ENCODE measurements at regions not wholly inside any gene's neighbourhood (a gene's known extent, or its start where the extent isn't known, plus 50 kb on each side); places are given as distances from the start of the nearest gene placed in this dataset.

DNA sequence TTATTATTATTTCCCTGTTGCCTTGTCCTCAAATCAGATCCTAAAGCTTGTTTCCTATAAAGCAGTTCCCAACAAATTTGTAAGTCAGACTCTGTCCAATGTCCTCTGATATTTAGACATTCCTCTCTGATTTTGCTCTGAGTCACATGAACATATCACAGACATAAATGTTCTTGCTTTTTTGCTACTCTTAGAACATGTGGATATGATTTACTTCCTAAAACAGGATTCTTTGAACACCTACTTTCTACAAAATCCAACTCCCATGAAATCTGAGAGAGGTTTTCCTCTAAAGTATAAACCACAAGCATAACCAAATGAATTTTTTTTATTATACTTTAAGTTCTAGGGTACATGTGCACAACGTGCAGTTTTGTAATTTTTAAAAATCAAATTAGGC, 181.3 kb upstream of the SLC38A2 start:
- intact Hi-C loops (cut with micrococcal nuclease), result loop anchor here (2.0 to 10.0 kb wide), 6 partner anchors 62 to 381 kb away; partner anchors contain the start of gene SLC38A1
- POLR2A ChIA-PET, result interaction anchor here (0.7 to 1.9 kb wide), 9 partner anchors 32 to 190 kb away, joined by 3 to 11 read pairs (median 3); no protein-coding TSS in a partner anchor
- DNase-seq (ENCODE audit: low read depth, low spot score) (no peak), ATAC-seq (no peak)
- H3K27ac ChIP-seq (ENCODE audit: low read depth, low read length), result peak overlapping the region; percentile 91
- H4K20me1 ChIP-seq (ENCODE audit: insufficient read depth), result no peaks in the 10 kb centered on the region
- no peak overlapping the region for H2AFZ ChIP-seq (ENCODE audit: low read depth, low read length, poor library complexity, severe bottlenecking)
- no peak for TF ChIP-seq EZH2 (IDR thresholded peaks at IDR 0.05)
- no peak for TF ChIP-seq RAD21 (IDR thresholded peaks at IDR 0.05; ENCODE audit: low read depth)
- TF ChIP-seq EZH2phosphoT487 (IDR thresholded peaks at IDR 0.05; ENCODE audit: borderline replicate concordance), result no peak
- no peak for TF ChIP-seq CEBPB (IDR thresholded peaks at IDR 0.05; ENCODE audit: low read depth)
- TF ChIP-seq SP1 (IDR thresholded peaks at IDR 0.05; ENCODE audit: low read depth), result no peak
- TF ChIP-seq, protein P1, sequence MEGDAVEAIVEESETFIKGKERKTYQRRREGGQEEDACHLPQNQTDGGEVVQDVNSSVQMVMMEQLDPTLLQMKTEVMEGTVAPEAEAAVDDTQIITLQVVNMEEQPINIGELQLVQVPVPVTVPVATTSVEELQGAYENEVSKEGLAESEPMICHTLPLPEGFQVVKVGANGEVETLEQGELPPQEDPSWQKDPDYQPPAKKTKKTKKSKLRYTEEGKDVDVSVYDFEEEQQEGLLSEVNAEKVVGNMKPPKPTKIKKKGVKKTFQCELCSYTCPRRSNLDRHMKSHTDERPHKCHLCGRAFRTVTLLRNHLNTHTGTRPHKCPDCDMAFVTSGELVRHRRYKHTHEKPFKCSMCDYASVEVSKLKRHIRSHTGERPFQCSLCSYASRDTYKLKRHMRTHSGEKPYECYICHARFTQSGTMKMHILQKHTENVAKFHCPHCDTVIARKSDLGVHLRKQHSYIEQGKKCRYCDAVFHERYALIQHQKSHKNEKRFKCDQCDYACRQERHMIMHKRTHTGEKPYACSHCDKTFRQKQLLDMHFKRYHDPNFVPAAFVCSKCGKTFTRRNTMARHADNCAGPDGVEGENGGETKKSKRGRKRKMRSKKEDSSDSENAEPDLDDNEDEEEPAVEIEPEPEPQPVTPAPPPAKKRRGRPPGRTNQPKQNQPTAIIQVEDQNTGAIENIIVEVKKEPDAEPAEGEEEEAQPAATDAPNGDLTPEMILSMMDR (IDR thresholded peaks at IDR 0.05 in 2 of 3, conservative IDR thresholded peaks at IDR 0.05 in 1 of 3; ENCODE audit: borderline replicate concordance in 1 of 3, insufficient read depth in 1 of 3, low read depth in 2 of 3, low read length in 2 of 3), result no peak
- no peak for TF ChIP-seq POLR2AphosphoS5 (IDR thresholded peaks at IDR 0.05; ENCODE audit: low read depth, low read length)
- no peak for TF ChIP-seq ELF1 (IDR thresholded peaks at IDR 0.05; ENCODE audit: borderline replicate concordance, low read depth)
- no peak for TF ChIP-seq ZNF274 (IDR thresholded peaks at IDR 0.05; ENCODE audit: low read depth, low read length)
- no peak for TF ChIP-seq ZFX (IDR thresholded peaks at IDR 0.05)
- TF ChIP-seq JUND (IDR thresholded peaks at IDR 0.05), result no peak
- no peak for TF ChIP-seq SIN3A (IDR thresholded peaks at IDR 0.05; ENCODE audit: low read depth)
- no peak for TF ChIP-seq EGR1 (IDR thresholded peaks at IDR 0.05; ENCODE audit: low read depth)
- no peak for TF ChIP-seq FOSL1 (IDR thresholded peaks at IDR 0.05; ENCODE audit: low read depth)
- TF ChIP-seq, protein P2, sequence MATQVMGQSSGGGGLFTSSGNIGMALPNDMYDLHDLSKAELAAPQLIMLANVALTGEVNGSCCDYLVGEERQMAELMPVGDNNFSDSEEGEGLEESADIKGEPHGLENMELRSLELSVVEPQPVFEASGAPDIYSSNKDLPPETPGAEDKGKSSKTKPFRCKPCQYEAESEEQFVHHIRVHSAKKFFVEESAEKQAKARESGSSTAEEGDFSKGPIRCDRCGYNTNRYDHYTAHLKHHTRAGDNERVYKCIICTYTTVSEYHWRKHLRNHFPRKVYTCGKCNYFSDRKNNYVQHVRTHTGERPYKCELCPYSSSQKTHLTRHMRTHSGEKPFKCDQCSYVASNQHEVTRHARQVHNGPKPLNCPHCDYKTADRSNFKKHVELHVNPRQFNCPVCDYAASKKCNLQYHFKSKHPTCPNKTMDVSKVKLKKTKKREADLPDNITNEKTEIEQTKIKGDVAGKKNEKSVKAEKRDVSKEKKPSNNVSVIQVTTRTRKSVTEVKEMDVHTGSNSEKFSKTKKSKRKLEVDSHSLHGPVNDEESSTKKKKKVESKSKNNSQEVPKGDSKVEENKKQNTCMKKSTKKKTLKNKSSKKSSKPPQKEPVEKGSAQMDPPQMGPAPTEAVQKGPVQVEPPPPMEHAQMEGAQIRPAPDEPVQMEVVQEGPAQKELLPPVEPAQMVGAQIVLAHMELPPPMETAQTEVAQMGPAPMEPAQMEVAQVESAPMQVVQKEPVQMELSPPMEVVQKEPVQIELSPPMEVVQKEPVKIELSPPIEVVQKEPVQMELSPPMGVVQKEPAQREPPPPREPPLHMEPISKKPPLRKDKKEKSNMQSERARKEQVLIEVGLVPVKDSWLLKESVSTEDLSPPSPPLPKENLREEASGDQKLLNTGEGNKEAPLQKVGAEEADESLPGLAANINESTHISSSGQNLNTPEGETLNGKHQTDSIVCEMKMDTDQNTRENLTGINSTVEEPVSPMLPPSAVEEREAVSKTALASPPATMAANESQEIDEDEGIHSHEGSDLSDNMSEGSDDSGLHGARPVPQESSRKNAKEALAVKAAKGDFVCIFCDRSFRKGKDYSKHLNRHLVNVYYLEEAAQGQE (IDR thresholded peaks at IDR 0.05; ENCODE audit: low read depth), result no peak
- H3K9ac ChIP-seq (ENCODE audit: low read length), result peak overlapping the region; percentile 58
- H3K9me2 ChIP-seq (ENCODE audit: insufficient read depth), result no peaks in the 10 kb centered on the region
- no peak overlapping the region for H3K4me3 ChIP-seq (replicated peaks in 1 of 2; ENCODE audit: low read depth in 1 of 2, low read length in 2 of 2)
- TSS peak; percentile 51 for BruUV-seq (replicated peaks)
- H3K36me3 ChIP-seq (ENCODE audit: control insufficient read depth in 1 of 2, insufficient read depth in 2 of 2, low read length in 2 of 2), result 0 out of 4 replicates have a peak, but pooled peaks cover 0 to 3% of the 10 kb centered on the region in 2 experiments
- H3K79me2 ChIP-seq (ENCODE audit: insufficient read depth, low read length), result peaks cover 16% of the 10 kb centered on the region
- H3K9me3 ChIP-seq (ENCODE audit: control insufficient read depth in 1 of 2, insufficient read depth in 1 of 2, low read depth in 1 of 2, low read length in 2 of 2), result no peaks in the 10 kb centered on the region
- H3K27me3 ChIP-seq (ENCODE audit: insufficient read depth, low read length), result no peaks in the 10 kb centered on the region
- peaks cover 90 to 100% of the 10 kb centered on the region in 2 experiments for H3K4me1 ChIP-seq (ENCODE audit: control insufficient read depth in 1 of 2, insufficient read depth in 2 of 2, low read length in 2 of 2)
- CTCF ChIA-PET, result interaction anchor here (0.8 kb wide), 1 partner anchor 107 kb away, joined by 4 read pairs; no protein-coding TSS in a partner anchor
- RAD21 ChIA-PET (ENCODE audit: low non-redundant PET in 1 of 2, low total read pairs in 2 of 2, uncharacterized antibody in 2 of 2, unreplicated experiment in 2 of 2), result interaction anchor here in 1 of 2 experiments (1.0 kb wide), 1 partner anchor 123 kb away, joined by 8 read pairs; no protein-coding TSS in a partner anchor
- H3K4me2 ChIP-seq (ENCODE audit: low read length), result peak overlapping the region; percentile 64; the same call in 1 of the 2 replicates

All from HCT116 (cell line).